Uterus (tissue), 3 donors: ENCODE measurements at regions not wholly inside any gene's neighbourhood (a gene's known extent, or its start where the extent isn't known, plus 50 kb on each side); places are given as distances from the start of the nearest gene placed in this dataset.
"Not testable (repeated sequence)": the region's sequence is repeated elsewhere in the genome, so short reads cannot be mapped to it uniquely, and the experiment has no call there.

Source experiments
- DNase-seq, 2 donors: peaks; one replicate each; pipeline ENCODE4 v3.0.0-alpha.2; 2019 to 2020
- H3K27ac ChIP-seq, 2 donors: fragments of 200-600 bp; sonication (generic); 1 replicate in 1 of 2; 2 replicates in 1 of 2; pipeline ENCODE4 v1.5.1; 2016 to 2018
- H3K27me3 ChIP-seq, 2 donors: fragments of 200-600 bp; sonication (generic); one replicate each; pipeline ENCODE4 v1.5.1; 2018 to 2019; ENCODE audit warnings: control low read depth in 1 of 2
- H3K36me3 ChIP-seq, 2 donors: fragments of 200-600 bp; sonication (generic); one replicate each; pipeline ENCODE4 v1.5.1; 2019; ENCODE audit warnings: control low read depth in 1 of 2
- H3K4me1 ChIP-seq, 2 donors: fragments of 200-600 bp; sonication (generic); one replicate each; pipeline ENCODE4 v1.5.1; 2018 to 2019; ENCODE audit warnings: control low read depth in 1 of 2
- H3K4me3 ChIP-seq, 2 donors: fragments of 200-600 bp; sonication (generic); 1 replicate in 1 of 2; 2 replicates in 1 of 2; pipeline ENCODE4 v1.5.1; 2018 to 2019; ENCODE audit warnings: mild to moderate bottlenecking in 1 of 2
- H3K9me3 ChIP-seq, 2 donors: fragments of 200-600 bp; sonication (generic); one replicate each; pipeline ENCODE4 v1.5.1; 2019; ENCODE audit warnings: control low read depth in 1 of 2
- POLR2A ChIP-seq, 2 donors: fragments of 450-650 bp; IDR thresholded peaks; one replicate each; pipeline ENCODE4 v1.6.1; 2016; ENCODE audit warnings: antibody characterized with exemption in 2 of 2, mild to moderate bottlenecking in 1 of 2, moderate library complexity in 1 of 2
- intact Hi-C: fragments of 100-400 bp; cut with DNase I; formaldehyde crosslinking; loops from one replicate; pipeline ENCODE4 v1.15.1; 2023; ENCODE audit warnings: low total_unique reads
- TF ChIP-seq, protein P1 (sequence below), 4 experiments: fragments of 200-600 bp in 2 of 4; fragments of 450-650 bp in 2 of 4; sonication (generic) in 2 of 4; IDR thresholded peaks; one replicate each; pipeline ENCODE4 v1.5.1; 2016 to 2019; ENCODE audit warnings: antibody characterized with exemption in 4 of 4, mild to moderate bottlenecking in 2 of 4, moderate library complexity in 1 of 4
- donor health status: DM: yes; HTN: yes; CAD: no.

DNA sequence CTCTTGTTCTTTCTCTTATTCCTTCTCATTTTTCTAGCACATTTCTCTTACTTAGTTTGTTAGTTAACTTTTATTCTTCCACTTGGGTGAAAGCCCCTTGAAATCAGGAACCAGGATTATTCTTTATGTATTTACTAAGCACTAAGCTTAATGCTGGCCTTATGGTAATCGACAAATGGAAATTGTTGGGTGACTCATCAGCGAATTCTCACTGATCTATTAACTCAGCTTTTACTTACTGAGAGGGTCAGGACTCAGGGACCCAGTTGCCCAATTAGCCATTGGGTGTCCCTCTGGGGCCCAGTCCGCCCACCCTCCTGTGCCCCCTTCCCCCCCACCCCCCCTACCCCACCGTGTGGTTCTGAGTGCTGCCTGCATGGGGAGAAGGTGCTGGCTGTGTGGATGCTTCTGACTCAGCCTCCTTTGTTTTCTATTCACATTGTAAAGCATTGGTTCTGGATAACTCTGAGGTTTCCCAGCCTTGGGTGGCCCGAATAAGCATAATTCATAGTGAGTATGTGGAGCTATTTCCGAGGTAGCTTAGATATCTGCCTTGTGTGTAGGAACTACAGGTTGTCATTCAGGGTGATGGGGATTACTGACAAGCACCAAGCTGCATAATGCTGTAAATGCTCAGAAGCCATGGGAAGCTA lies 240.9 kb downstream of the FGF9 start:
- no peaks in the 10 kb centered on the region for H3K4me1 ChIP-seq
- TF ChIP-seq, protein P1, sequence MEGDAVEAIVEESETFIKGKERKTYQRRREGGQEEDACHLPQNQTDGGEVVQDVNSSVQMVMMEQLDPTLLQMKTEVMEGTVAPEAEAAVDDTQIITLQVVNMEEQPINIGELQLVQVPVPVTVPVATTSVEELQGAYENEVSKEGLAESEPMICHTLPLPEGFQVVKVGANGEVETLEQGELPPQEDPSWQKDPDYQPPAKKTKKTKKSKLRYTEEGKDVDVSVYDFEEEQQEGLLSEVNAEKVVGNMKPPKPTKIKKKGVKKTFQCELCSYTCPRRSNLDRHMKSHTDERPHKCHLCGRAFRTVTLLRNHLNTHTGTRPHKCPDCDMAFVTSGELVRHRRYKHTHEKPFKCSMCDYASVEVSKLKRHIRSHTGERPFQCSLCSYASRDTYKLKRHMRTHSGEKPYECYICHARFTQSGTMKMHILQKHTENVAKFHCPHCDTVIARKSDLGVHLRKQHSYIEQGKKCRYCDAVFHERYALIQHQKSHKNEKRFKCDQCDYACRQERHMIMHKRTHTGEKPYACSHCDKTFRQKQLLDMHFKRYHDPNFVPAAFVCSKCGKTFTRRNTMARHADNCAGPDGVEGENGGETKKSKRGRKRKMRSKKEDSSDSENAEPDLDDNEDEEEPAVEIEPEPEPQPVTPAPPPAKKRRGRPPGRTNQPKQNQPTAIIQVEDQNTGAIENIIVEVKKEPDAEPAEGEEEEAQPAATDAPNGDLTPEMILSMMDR (IDR thresholded peaks at IDR 0.05) = no peak
- TF ChIP-seq POLR2A (IDR thresholded peaks at IDR 0.05) = no peak

GRCh38 chr13:21913010-21913409 lies 242.1 kb downstream of the FGF9 start:
- Histone ChIP-seq H3K27ac (no peak overlapping the region), H3K4me1 (no peaks in the 10 kb centered on the region), H3K4me3 (no peak overlapping the region), H3K36me3 (no peaks in the 10 kb centered on the region), H3K27me3 (no peaks in the 10 kb centered on the region), H3K9me3 (no peaks in the 10 kb centered on the region)
- intact Hi-C loops = no loop called here
- DNase-seq = no peak
- no peak for TF ChIP-seq POLR2A (IDR thresholded peaks at IDR 0.05)
- TF ChIP-seq, protein P1 (IDR thresholded peaks at IDR 0.05) = no peak

More for the DNA sequence above, 240.9 kb downstream of the FGF9 start:
- no peak overlapping the region for H3K27ac ChIP-seq
- DNase-seq = no peak
- no peaks in the 10 kb centered on the region for H3K9me3 ChIP-seq
- H3K4me3 ChIP-seq = no peak overlapping the region
- H3K36me3 ChIP-seq = no peaks in the 10 kb centered on the region
- H3K27me3 ChIP-seq = no peaks in the 10 kb centered on the region
- intact Hi-C loops = no loop called here

- Histone ChIP-seq H3K4me1 (no peaks in the 10 kb centered on the region), H3K4me3 (no peak overlapping the region), H3K27me3 (no peaks in the 10 kb centered on the region), H3K36me3 (no peaks in the 10 kb centered on the region), H3K9me3 (no peaks in the 10 kb centered on the region), H3K27ac (no peak overlapping the region)
- no peak for DNase-seq
- intact Hi-C loops = no loop called here
- TF ChIP-seq POLR2A (IDR thresholded peaks at IDR 0.05) = no peak
- TF ChIP-seq, protein P1 (IDR thresholded peaks at IDR 0.05) = no peak
Observed at GRCh38 chr13:21917086-21918015, 246.5 kb downstream of the FGF9 start.

- H3K36me3 ChIP-seq, H3K27me3 ChIP-seq, H3K4me1 ChIP-seq, DNase-seq, H3K27ac ChIP-seq, H3K9me3 ChIP-seq, H3K4me3 ChIP-seq, intact Hi-C loops: not testable (repeated sequence)
Observed at GRCh38 chr13:21920802-21921201, 249.9 kb downstream of the FGF9 start.

DNA sequence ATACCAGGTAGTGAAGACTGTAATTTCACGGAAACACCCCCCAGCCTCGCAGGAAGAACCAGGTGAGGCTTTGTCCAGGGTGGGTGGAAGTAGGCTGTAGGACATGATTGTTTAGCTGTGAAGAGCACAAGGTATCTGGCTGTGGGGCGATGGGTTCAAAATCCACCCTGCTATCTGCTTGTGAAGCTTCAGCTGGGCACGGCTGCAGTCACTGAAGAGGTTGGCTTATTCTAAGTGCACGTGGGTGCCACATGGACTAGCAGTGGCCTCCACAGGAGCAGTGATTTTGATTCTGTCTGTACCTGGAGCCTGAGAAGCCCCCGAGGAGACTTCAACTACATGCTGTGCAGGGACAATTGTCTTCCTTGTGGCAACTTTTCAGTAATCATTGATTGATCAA lies 254.1 kb downstream of the FGF9 start:
- no peaks in the 10 kb centered on the region for H3K9me3 ChIP-seq
- intact Hi-C loops = no loop called here
- no peak for TF ChIP-seq POLR2A (IDR thresholded peaks at IDR 0.05)
- TF ChIP-seq, protein P1 (IDR thresholded peaks at IDR 0.05) = no peak

More for the DNA sequence above, 254.1 kb downstream of the FGF9 start:
- no peaks in the 10 kb centered on the region for H3K36me3 ChIP-seq
- no peaks in the 10 kb centered on the region for H3K4me1 ChIP-seq
- H3K27ac ChIP-seq = no peak overlapping the region
- DNase-seq = no peak
- H3K27me3 ChIP-seq = no peaks in the 10 kb centered on the region
- H3K4me3 ChIP-seq = no peak overlapping the region
